ENCODE measurements at regions not wholly inside any gene's neighbourhood (a gene's known extent, or its start where the extent isn't known, plus 50 kb on each side); places are given as distances from the start of the nearest gene placed in this dataset.

- ATAC-seq (ENCODE audit: low FRiP score): no peak
- no peak for DNase-seq (ENCODE audit: low spot score)
- no peak for TF ChIP-seq CTCF (IDR thresholded peaks at IDR 0.05)
Observed at GRCh38 chr12:115569345-115570068, 708.0 kb downstream of the MED13L start.

GRCh38 chr12:115558281-115558680, 719.2 kb downstream of the MED13L start:
- ATAC-seq (ENCODE audit: low FRiP score): no peak
- no peak for DNase-seq (ENCODE audit: low spot score)
- no peak for TF ChIP-seq CTCF (IDR thresholded peaks at IDR 0.05)

- no peak for ATAC-seq (ENCODE audit: low FRiP score)
- no peak for DNase-seq (ENCODE audit: low spot score)
- TF ChIP-seq CTCF (IDR thresholded peaks at IDR 0.05): no peak
Observed at GRCh38 chr12:115553622-115554021, 723.9 kb downstream of the MED13L start.

GRCh38 chr12:115543269-115543668, 734.2 kb downstream of the MED13L start:
- TF ChIP-seq CTCF (IDR thresholded peaks at IDR 0.05): no peak
- ATAC-seq (ENCODE audit: low FRiP score) (no peak), DNase-seq (ENCODE audit: low spot score) (no peak)

GRCh38 chr12:115542656-115543055, 734.8 kb downstream of the MED13L start:
- TF ChIP-seq CTCF (IDR thresholded peaks at IDR 0.05): no peak
- ATAC-seq (ENCODE audit: low FRiP score): no peak
- no peak for DNase-seq (ENCODE audit: low spot score)

- no peak for TF ChIP-seq CTCF (IDR thresholded peaks at IDR 0.05)
- DNase-seq (ENCODE audit: low spot score) (no peak), ATAC-seq (ENCODE audit: low FRiP score) (no peak)
Observed at GRCh38 chr12:115541891-115542421, 735.5 kb downstream of the MED13L start.

- no peak for ATAC-seq (ENCODE audit: low FRiP score)
- no peak for TF ChIP-seq CTCF (IDR thresholded peaks at IDR 0.05)
- DNase-seq (ENCODE audit: low spot score): no peak
Observed at GRCh38 chr12:115528466-115528865, 749.0 kb downstream of the MED13L start.

All from omental fat pad (tissue), 3 donors.